SK-N-SH (cell line): ENCODE measurements at regions not wholly inside any gene's neighbourhood (a gene's known extent, or its start where the extent isn't known, plus 50 kb on each side); places are given as distances from the start of the nearest gene placed in this dataset.

Experiments
- CTCF ChIP-seq: fragments of 200-600 bp; sonication (generic); IDR thresholded peaks from 2 replicates; pipeline ENCODE4 v1.6.1; 2017; ENCODE audit warnings: antibody characterized with exemption, mild to moderate bottlenecking, moderate library complexity
- MAX ChIP-seq: IDR thresholded peaks from 2 replicates; pipeline ENCODE4 v1.4.0; 2012; ENCODE audit warnings: low read depth
- NRF1 ChIP-seq: IDR thresholded peaks from 2 replicates; pipeline ENCODE4 v1.6.1; 2012; ENCODE audit warnings: low read depth, mild to moderate bottlenecking, low read length
- POLR2AphosphoS5 ChIP-seq: IDR thresholded peaks from 2 replicates; pipeline ENCODE4 v1.6.1; 2012; ENCODE audit warnings: low read depth, low read length
- RAD21 ChIP-seq: IDR thresholded peaks from 2 replicates; pipeline ENCODE4 v1.6.1; 2012; ENCODE audit warnings: mild to moderate bottlenecking, low read length
- RFX5 ChIP-seq: IDR thresholded peaks from 2 replicates; pipeline ENCODE4 v1.6.1; 2012; ENCODE audit warnings: mild to moderate bottlenecking, improper control_type of control experiment, low read length
- SIN3A ChIP-seq: IDR thresholded peaks from 2 replicates; pipeline ENCODE4 v1.6.1; 2012; ENCODE audit warnings: low read depth, mild to moderate bottlenecking, low read length, moderate library complexity, borderline replicate concordance
- SMC3 ChIP-seq: IDR thresholded peaks from 2 replicates; pipeline ENCODE4 v1.6.1; 2012; ENCODE audit warnings: low read depth, low read length, improper control_type of control experiment
- YY1 ChIP-seq: IDR thresholded peaks from 2 replicates; pipeline ENCODE4 v1.4.0; 2012; ENCODE audit warnings: low read depth, mild to moderate bottlenecking

- TF ChIP-seq NRF1: no peak
- no peak for TF ChIP-seq POLR2AphosphoS5
- TF ChIP-seq MAX: no peak
- TF ChIP-seq CTCF: no peak
- TF ChIP-seq RFX5: no peak
- no peak for TF ChIP-seq YY1
- no peak for TF ChIP-seq RAD21
- no peak for TF ChIP-seq SMC3
- TF ChIP-seq SIN3A: no peak
These were observed 91.6 kb downstream of the FAM161A start for GRCh38 chr2:61762292-61762691.
